Gastrocnemius medialis (tissue), 4 donors: ENCODE measurements at regions not wholly inside any gene's neighbourhood (a gene's known extent, or its start where the extent isn't known, plus 50 kb on each side); places are given as distances from the start of the nearest gene placed in this dataset.

Source experiments
- CTCF ChIP-seq, 5 experiments: fragments of 450-650 bp in 3 of 5; fragments of 200-600 bp in 2 of 5; sonication (generic) in 2 of 5; IDR thresholded peaks in 4 of 5; conservative IDR thresholded peaks in 1 of 5; 1 replicate in 4 of 5; 2 replicates in 1 of 5; pipeline ENCODE4 v1.5.1; 2016 to 2019; ENCODE audit warnings: antibody characterized with exemption in 5 of 5, mild to moderate bottlenecking in 3 of 5, moderate library complexity in 3 of 5
- POLR2A ChIP-seq, 2 donors: fragments of 450-650 bp; IDR thresholded peaks; one replicate each; pipeline ENCODE4 v1.6.1; 2017; ENCODE audit warnings: antibody characterized with exemption in 2 of 2, mild to moderate bottlenecking in 2 of 2, moderate library complexity in 2 of 2

DNA sequence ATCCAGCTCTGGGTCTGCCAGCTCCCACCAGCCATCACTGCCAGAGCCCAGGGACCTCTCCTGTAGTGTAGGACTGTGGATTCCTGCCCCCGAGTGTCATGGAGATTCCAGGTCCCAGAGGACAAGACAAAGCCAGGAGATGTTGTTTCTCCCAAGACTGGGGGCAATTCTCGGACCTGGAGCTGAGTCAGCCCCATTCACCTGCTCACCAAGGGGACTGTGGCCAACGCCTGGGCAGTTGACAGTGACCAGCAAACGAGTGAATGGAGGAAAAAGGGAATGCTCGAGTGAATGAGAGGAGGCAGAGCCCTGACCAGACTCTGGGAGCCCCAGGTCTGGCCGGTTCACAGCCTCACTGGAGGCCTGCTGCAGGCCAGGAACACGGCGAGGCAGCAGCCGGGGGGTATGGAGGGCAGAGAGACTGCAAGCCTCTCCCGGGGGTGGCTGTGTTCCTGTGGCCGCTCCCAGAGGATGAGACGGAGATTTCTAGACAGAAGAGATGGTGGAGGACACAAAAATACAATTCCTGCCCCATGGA, 61.3 kb upstream of the PRR5 start:
- TF ChIP-seq POLR2A (IDR thresholded peaks at IDR 0.05) (no peak), CTCF (IDR thresholded peaks at IDR 0.05 in 4 of 5, conservative IDR thresholded peaks at IDR 0.05 in 1 of 5) (no peak)
